Panc1 (cell line): ENCODE measurements at regions not wholly inside any gene's neighbourhood (a gene's known extent, or its start where the extent isn't known, plus 50 kb on each side); places are given as distances from the start of the nearest gene placed in this dataset.

Experiments used
- CTCF ChIP-seq: fragments of 450-650 bp; IDR thresholded peaks from 2 replicates; pipeline ENCODE4 v1.5.1; 2017; ENCODE audit warnings: mild to moderate bottlenecking
- POLR2AphosphoS5 ChIP-seq: IDR thresholded peaks from 2 replicates; pipeline ENCODE4 v1.6.1; 2012; ENCODE audit warnings: mild to moderate bottlenecking, low read depth, low read length, moderate library complexity

- TF ChIP-seq CTCF (no peak), POLR2AphosphoS5 (no peak)
Measured at GRCh38 chr7:25478925-25479324, 250.6 kb upstream of the NPVF start.
